ENCODE measurements at regions not wholly inside any gene's neighbourhood (a gene's known extent, or its start where the extent isn't known, plus 50 kb on each side); places are given as distances from the start of the nearest gene placed in this dataset.

- TF ChIP-seq CTCF (IDR thresholded peaks at IDR 0.05; ENCODE audit: borderline replicate concordance, extremely low read depth, low read length, poor library complexity, severe bottlenecking) (no peak), EZH2 (IDR thresholded peaks at IDR 0.05; ENCODE audit: borderline replicate concordance, low read depth, low read length, severe bottlenecking) (no peak)
These were observed 165.2 kb downstream of the PTH2R start for GRCh38 chr2:208571764-208572131.

Data from DND-41 (cell line).